ENCODE measurements at regions not wholly inside any gene's neighbourhood (a gene's known extent, or its start where the extent isn't known, plus 50 kb on each side); places are given as distances from the start of the nearest gene placed in this dataset.

GRCh38 chr1:199040076-199040905 is 401.5 kb downstream of the PTPRC start:
- DNase-seq (ENCODE audit: low read depth), result no peak
- H3K4me3 ChIP-seq (ENCODE audit: low read depth, low read length), result no peak overlapping the region
- no peak for TF ChIP-seq CTCF (IDR thresholded peaks at IDR 0.05; ENCODE audit: insufficient read depth, low read depth, low read length, missing control alignments)

DNA sequence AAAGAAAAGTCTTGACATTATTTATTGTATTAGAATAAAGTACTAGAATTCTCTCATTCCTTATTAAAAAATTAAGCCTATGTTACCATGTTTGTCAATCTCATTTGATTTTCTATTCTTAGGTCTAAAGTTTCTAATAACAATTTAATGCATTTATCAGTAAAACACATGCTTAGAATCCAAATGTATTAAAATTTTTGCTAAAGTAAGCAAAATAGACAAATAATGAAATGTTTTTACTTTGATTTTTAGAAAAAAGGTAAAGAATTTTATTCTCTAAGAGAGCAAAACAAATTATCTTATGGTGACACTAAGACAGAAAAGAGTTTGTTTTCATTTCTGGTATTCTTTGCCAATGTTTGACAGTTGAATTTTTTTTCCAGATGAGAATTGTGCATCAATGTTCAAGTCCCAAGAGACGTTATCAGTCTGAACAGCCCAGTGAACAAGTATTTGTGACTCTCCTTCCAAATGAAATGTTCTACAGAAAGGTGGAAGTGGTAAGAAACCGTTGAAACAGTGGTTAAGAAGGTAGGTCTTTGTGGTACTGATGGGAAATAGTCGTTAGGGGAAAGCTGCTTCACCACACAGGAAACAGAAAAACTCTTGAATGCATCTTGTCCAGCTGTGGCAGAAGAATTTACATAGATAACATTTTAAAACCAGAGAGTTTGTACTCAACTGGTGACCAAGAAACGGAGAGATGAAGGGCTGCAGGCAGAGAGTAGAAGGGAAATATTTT is 402.5 kb downstream of the PTPRC start:
- DNase-seq (ENCODE audit: low read depth), result peak; percentile 81
- H3K4me3 ChIP-seq (ENCODE audit: low read depth, low read length), result no peak overlapping the region
- TF ChIP-seq CTCF (IDR thresholded peaks at IDR 0.05; ENCODE audit: insufficient read depth, low read depth, low read length, missing control alignments), result no peak

- TF ChIP-seq CTCF (IDR thresholded peaks at IDR 0.05; ENCODE audit: insufficient read depth, low read depth, low read length, missing control alignments), result no peak
- no peak for DNase-seq (ENCODE audit: low read depth)
Measured at GRCh38 chr1:199042193-199042592, 403.4 kb downstream of the PTPRC start.

DNA sequence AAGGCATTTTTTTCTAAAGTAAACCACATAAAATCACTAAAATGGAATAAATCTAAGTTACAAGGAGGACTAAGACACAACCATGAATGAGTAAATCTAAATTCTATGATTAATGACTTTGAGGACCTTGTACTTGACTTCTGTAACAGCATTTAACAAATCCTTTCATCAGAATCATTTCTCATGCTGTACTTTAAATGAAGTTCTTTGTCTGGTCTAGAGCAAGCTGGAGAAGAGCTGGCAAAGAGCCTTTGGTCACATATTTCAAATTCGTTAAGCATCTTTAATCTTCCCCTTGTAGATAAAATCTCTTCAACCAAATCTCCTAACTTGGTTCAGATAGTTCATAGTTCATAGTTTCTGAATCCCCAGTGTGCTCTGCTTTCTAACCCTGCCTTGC is 405.4 kb downstream of the PTPRC start:
- TF ChIP-seq CTCF (IDR thresholded peaks at IDR 0.05; ENCODE audit: insufficient read depth, low read depth, low read length, missing control alignments), result no peak
- no peak overlapping the region for H3K4me3 ChIP-seq (ENCODE audit: low read depth, low read length)
- no peak for DNase-seq (ENCODE audit: low read depth)

More at GRCh38 chr1:199042193-199042592, 403.4 kb downstream of the PTPRC start:
- no peak overlapping the region for H3K4me3 ChIP-seq (ENCODE audit: low read depth, low read length)

DNA sequence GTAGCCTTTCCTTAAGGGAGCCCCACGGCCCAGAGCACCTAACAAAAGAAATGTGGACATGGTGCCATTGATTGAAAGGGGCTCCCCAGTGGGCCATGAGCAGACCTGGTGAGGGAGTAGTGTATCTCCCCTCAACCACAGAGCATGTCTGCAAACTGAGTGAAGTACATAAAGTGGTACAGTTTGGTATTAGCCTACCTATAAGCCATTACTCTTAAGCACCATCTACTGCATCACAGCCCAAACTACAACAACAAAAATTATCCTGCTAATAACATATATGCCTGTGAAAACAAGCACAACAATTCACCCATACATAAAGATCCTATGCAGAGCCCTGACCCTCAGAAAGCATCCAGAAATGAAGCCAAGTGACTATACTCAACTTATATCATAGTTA is 407.8 kb downstream of the PTPRC start:
- no peak for DNase-seq (ENCODE audit: low read depth)
- no peak for TF ChIP-seq CTCF (IDR thresholded peaks at IDR 0.05; ENCODE audit: insufficient read depth, low read depth, low read length, missing control alignments)
- H3K4me3 ChIP-seq (ENCODE audit: low read depth, low read length), result no peak overlapping the region

DNA sequence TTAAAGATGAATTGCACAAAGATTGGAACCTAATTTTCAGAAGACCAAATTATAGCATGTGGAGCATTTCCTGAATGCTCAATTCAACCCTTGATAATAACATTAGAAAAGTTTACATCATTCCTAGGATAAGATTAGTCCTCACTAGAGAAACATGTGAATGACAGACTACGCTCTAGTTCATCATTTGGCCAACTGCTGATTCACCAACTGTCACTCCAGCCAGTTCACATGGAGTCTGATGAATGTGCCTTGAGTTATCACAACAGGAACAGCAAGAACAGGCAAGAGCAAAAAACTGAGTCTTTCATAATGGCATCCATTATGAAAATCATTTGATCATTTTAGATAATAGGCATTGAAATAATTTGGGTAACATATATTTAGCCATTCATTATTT is 415.9 kb downstream of the PTPRC start:
- TF ChIP-seq CTCF (IDR thresholded peaks at IDR 0.05; ENCODE audit: insufficient read depth, low read depth, low read length, missing control alignments), result no peak
- no peak overlapping the region for H3K4me3 ChIP-seq (ENCODE audit: low read depth, low read length)
- no peak for DNase-seq (ENCODE audit: low read depth)

Measured in GM12865 (cell line).